ENCODE measurements at regions not wholly inside any gene's neighbourhood (a gene's known extent, or its start where the extent isn't known, plus 50 kb on each side); places are given as distances from the start of the nearest gene placed in this dataset.
"Not testable (repeated sequence)": the region's sequence is repeated elsewhere in the genome, so short reads cannot be mapped to it uniquely, and the experiment has no call there.

DNA sequence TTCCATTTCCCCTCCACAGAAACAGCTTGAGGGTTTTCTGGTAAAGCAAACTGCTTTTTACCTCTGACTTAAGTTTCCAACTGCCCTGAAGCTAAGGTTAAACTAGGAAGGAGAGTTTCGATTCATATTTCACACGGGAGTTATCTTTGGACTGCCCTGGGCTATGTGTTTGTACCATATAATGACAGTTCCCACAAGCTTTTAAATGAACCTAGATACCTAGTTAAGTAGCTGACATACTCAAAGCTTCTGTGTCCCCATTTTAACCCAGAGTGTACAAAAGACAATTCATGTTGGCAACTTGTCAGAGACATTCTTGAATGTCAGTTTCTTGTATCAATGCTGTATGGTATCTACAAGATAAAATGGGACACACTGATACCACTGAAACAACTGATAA lies 1296.6 kb upstream of the IGFBP7 start:
- DNase-seq (ENCODE audit: low read depth, low spot score) = no peak

- no peak for DNase-seq (ENCODE audit: low read depth, low spot score)
Observed at GRCh38 chr4:58368221-58368620, 1258.0 kb upstream of the IGFBP7 start.

DNA sequence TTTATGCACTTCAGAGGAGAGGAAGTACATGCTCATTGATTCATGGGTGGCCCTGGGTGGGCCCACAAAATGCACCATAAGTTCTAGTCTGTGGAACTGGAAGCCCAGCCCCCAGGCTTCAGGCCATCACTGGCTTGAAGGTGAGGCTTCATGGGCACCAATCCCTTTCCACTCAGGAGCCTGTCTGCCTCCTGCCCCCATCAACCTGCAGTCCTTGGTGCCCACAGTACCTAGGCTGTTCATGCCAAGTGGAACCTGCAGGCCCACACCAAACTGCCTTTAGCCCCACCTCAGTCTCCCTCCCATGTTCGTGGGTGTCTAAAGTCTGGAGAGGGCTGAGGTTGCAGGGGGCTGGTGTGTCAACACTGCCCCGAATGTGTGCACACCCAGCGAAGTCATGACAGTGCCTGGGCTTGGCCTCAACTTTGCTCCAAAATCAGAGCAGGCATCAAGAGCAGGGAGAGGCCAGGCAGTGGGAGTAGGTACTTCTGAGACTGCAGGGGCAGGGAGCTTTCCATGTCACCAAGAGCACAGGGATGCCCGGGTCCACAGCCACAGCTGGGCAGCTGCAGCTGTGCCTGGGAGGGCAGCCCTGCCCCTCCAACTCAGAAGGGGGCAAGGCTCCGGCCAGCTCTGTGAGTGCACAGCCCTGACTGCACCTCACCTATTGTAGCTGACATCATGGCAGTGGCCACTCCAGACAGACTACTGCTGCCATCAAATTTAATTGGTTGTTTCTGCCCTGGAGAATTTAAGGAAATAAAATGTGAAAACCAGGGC lies 1250.4 kb upstream of the IGFBP7 start:
- no peak for DNase-seq (ENCODE audit: low read depth, low spot score)

GRCh38 chr4:58359590-58359989 lies 1249.4 kb upstream of the IGFBP7 start:
- DNase-seq (ENCODE audit: low read depth, low spot score) = no peak

DNA sequence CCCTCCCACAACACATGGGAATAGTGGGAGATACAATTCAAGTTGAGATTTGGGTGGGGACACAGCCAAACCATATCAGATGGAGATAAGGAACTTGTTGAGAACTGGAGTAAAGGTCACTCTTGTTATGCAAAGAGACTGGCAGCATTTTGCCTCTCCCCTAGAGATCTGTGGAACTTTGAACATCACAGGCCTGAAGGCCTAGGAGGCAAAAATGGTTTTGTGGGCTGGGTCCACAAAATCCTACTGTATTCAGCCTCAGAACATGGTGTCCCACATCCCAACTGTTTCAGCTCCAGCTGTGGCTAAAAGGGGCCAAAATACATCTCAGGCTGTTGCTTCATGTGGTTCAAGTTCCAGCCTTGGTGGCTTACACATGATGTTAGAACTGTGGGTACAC lies 1247.8 kb upstream of the IGFBP7 start:
- DNase-seq (ENCODE audit: low read depth, low spot score) = no peak

GRCh38 chr4:58325070-58325469 lies 1214.9 kb upstream of the IGFBP7 start:
- DNase-seq (ENCODE audit: low read depth, low spot score) = no peak

DNA sequence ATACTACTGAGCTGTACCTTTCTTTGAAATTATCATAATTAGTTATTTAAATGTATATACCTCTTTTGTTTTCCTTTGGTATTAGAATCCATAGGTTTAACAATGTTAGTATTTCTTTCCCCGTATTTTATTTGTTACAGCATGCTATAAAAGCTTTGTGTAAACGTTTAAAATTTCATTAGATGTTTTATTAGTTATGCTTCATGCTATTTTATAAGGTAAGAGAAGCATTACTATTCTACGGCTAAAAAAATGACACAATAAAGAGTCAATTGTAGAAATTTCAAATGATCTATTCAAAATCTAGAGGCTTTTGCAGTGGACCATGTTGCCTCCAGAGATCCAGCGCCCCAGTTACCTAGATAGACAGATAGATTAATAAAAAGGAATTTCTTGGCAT lies 1203.3 kb upstream of the IGFBP7 start:
- no peak for DNase-seq (ENCODE audit: low read depth, low spot score)

GRCh38 chr4:58303456-58303855 lies 1193.3 kb upstream of the IGFBP7 start:
- no peak for DNase-seq (ENCODE audit: low read depth, low spot score)

GRCh38 chr4:58301376-58301999 lies 1191.3 kb upstream of the IGFBP7 start:
- DNase-seq (ENCODE audit: low read depth, low spot score) = no peak

- no peak for DNase-seq (ENCODE audit: low read depth, low spot score)
Observed at GRCh38 chr4:58286335-58286734, 1176.2 kb upstream of the IGFBP7 start.

- not testable (repeated sequence) for DNase-seq (ENCODE audit: low read depth, low spot score)
Observed at GRCh38 chr4:58280928-58281327, 1170.7 kb upstream of the IGFBP7 start.

- no peak for DNase-seq (ENCODE audit: low read depth, low spot score)
Observed at GRCh38 chr4:58275856-58276255, 1165.7 kb upstream of the IGFBP7 start.

DNA sequence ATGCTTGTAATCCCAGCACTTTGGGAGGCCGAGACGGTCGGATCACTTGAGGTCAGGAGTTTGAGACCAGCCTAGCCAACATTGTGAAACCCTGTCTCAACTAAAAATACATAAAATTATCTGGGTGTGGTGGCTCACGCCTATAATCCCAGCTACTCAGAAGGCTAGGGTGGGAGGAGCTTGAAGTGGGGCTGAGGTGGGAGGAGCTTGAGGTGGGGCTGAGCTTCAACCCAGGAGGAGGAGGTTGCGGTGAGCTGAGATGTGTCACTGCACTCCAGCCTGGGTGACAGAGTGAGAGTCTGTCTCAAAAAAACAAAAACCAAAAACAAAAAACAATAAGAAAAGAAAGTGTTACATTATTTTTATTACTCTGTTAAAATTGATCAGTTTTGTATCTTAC lies 1164.4 kb upstream of the IGFBP7 start:
- no peak for DNase-seq (ENCODE audit: low read depth, low spot score)

DNA sequence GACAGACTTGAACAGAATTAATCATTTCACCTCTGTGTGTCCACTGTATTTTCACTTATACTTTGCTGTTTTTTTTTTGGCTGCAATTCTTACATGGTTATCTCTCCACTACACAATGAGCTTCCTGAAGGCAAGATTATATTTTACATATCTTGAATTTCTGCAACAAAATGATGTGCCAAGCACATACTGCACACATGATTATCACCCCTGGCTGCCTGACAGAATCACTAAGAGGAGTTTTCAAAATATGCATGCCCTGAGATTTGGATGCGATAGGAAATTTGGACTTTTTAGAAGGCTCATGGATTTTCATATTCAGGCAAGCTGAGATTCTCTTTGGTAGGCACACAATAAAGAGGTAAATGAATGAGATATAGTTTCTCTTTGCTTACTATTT lies 1162.1 kb upstream of the IGFBP7 start:
- no peak for DNase-seq (ENCODE audit: low read depth, low spot score)

- no peak for DNase-seq (ENCODE audit: low read depth, low spot score)
Observed at GRCh38 chr4:58265734-58266133, 1155.5 kb upstream of the IGFBP7 start.

DNA sequence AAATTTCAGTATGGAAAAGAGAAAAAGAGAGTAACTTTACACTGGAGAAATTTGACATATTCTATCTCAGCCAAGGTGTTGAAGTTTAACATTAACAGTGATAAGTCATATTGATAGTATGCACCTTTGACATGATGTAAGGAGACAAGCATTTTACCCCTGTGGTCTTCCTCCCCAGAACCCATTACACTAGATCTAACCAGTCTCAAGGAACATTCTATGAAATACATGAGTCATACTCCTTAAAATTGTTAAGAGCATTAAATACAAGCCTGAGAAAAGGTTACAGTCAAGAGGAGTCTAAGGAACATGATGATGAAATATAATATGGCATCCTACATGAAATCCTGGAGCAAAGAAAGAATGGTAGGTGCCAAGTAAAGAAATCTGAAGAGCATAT lies 1151.3 kb upstream of the IGFBP7 start:
- DNase-seq (ENCODE audit: low read depth, low spot score) = no peak

DNA sequence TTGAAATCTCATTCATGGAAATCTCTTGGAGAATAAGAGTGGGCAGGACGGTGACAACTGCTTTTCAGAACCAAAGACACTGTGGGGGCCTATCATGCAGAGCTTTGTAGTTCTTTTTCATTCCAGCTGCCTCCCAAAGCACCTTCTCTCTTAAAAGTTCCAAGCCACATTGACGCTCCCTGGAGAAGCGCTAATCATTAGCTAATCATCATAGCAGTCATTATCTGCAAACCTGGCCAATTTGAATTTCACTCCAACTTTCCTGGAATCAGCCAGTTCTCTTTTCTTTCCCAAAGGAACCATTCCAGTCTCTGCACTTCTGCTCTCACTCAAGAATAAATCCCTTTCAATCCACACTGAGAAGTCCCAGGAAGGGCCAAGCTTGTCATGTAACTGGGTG lies 1144.1 kb upstream of the IGFBP7 start:
- DNase-seq (ENCODE audit: low read depth, low spot score) = no peak

- no peak for DNase-seq (ENCODE audit: low read depth, low spot score)
Observed at GRCh38 chr4:58252656-58253055, 1142.5 kb upstream of the IGFBP7 start.

GRCh38 chr4:58247792-58248191 lies 1137.6 kb upstream of the IGFBP7 start:
- no peak for DNase-seq (ENCODE audit: low read depth, low spot score)

GRCh38 chr4:58225460-58225859 lies 1115.3 kb upstream of the IGFBP7 start:
- DNase-seq (ENCODE audit: low read depth, low spot score) = no peak

GRCh38 chr4:58219179-58219578 lies 1109.0 kb upstream of the IGFBP7 start:
- DNase-seq (ENCODE audit: low read depth, low spot score) = no peak

DNA sequence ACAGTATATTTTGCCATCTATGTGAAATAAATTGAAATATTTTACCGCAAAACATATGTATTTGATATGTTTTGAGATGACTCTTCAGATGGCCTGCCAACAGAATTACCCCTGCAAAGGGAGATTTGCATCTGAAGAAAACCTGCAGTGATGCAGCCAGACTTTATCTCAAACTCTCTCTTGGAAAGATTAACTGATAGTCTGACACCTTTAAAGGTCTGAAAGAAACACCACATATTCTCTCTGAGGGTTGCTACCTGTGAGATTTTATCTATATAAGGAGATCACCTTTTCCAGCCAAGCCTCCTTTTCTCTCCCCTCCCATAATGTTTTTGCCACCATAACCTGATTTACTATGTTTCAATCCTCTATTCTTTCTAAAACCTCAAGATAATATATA lies 1106.3 kb upstream of the IGFBP7 start:
- DNase-seq (ENCODE audit: low read depth, low spot score) = no peak

GRCh38 chr4:58214376-58214775 lies 1104.2 kb upstream of the IGFBP7 start:
- DNase-seq (ENCODE audit: low read depth, low spot score) = no peak

Data from pulmonary artery endothelial cell (primary cell).